ENCODE measurements at regions not wholly inside any gene's neighbourhood (a gene's known extent, or its start where the extent isn't known, plus 50 kb on each side); places are given as distances from the start of the nearest gene placed in this dataset.

DNA sequence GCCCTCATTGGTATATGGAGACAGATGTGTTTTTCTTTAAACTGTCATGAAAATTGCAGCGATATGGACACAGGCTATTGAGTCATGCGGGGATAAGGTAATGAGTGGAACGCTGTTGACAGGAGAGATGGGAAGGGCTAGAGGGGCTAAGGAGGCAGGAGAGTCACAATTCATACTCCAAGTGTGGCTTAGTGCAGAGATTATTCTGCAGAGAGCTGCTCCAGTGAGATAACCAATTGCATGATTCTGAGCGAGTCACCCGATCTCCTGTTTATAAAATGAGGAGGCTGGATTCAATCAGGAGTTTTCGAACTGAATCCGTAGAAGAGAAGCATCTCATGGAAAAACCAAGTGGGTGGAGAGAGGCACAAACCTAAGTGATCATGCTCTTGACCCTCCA is 106.4 kb upstream of the PLEKHG7 start:
- ChIA-PET POLR2A (no interaction called here), CTCF (no interaction called here)
- BruUV-seq (replicated peaks), result no TSS peak

DNA sequence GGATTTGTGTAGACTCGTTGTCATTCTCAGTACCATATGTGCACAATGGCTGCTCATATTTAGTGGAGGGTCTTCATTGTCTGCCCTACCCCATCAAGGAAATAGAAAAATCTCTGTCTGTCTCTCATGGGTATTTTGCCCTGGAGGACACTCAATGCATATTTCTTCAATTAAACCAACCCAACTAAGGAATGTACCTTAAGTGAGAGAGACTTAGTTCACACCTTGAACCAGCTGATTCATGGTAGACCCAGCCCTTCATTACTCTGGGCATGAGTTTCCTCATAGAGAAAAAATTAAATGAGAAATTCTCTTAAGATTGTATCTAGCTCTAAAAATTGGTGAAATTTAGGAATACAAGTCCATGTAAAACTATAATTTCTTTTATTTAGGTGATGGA is 107.1 kb upstream of the PLEKHG7 start:
- DNase-seq, result no peak
- no peaks in the 10 kb centered on the region for H3K36me3 ChIP-seq (ENCODE audit: control insufficient read depth, insufficient read depth, low read length)
- no TSS peak for BruUV-seq (replicated peaks)
- H3K27me3 ChIP-seq (replicated peaks; ENCODE audit: control insufficient read depth, insufficient read depth, low read length), result no peaks in the 10 kb centered on the region
- Mint-ChIP-seq H3K9me3 (ENCODE audit: unreplicated experiment) (peaks cover 23% of the 10 kb centered on the region), H3K27me3 (ENCODE audit: insufficient read depth, unreplicated experiment) (no peaks in the 10 kb centered on the region), H3K4me1 (ENCODE audit: low read depth, unreplicated experiment) (peaks cover 6% of the 10 kb centered on the region), H3K36me3 (ENCODE audit: insufficient read depth, unreplicated experiment) (peaks cover 6% of the 10 kb centered on the region), H3K4me3 (ENCODE audit: unreplicated experiment) (no peak overlapping the region), H3K27ac (ENCODE audit: unreplicated experiment) (no peak overlapping the region)
- no peak overlapping the region for H3K4me3 ChIP-seq (ENCODE audit: low read depth, low read length)
- intact Hi-C loops (cut with micrococcal nuclease; ENCODE audit: unreplicated experiment), result no loop called here
- TF ChIP-seq, protein P1, sequence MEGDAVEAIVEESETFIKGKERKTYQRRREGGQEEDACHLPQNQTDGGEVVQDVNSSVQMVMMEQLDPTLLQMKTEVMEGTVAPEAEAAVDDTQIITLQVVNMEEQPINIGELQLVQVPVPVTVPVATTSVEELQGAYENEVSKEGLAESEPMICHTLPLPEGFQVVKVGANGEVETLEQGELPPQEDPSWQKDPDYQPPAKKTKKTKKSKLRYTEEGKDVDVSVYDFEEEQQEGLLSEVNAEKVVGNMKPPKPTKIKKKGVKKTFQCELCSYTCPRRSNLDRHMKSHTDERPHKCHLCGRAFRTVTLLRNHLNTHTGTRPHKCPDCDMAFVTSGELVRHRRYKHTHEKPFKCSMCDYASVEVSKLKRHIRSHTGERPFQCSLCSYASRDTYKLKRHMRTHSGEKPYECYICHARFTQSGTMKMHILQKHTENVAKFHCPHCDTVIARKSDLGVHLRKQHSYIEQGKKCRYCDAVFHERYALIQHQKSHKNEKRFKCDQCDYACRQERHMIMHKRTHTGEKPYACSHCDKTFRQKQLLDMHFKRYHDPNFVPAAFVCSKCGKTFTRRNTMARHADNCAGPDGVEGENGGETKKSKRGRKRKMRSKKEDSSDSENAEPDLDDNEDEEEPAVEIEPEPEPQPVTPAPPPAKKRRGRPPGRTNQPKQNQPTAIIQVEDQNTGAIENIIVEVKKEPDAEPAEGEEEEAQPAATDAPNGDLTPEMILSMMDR (IDR thresholded peaks at IDR 0.05; ENCODE audit: insufficient read depth in 1 of 2, low read depth in 1 of 2, low read length in 1 of 2, severe bottlenecking in 1 of 2, unreplicated experiment in 1 of 2), result no peak
- H3K4me1 ChIP-seq, result no peaks in the 10 kb centered on the region
- H3K9me3 ChIP-seq, result peaks cover 11% of the 10 kb centered on the region
- CTCF ChIA-PET, result no interaction called here
- POLR2A ChIA-PET, result no interaction called here

More for the DNA sequence above, 106.4 kb upstream of the PLEKHG7 start:
- H3K9me3 Mint-ChIP-seq (ENCODE audit: unreplicated experiment), result peaks cover 30% of the 10 kb centered on the region
- H3K4me1 ChIP-seq, result no peaks in the 10 kb centered on the region
- H3K9me3 ChIP-seq, result peaks cover 11% of the 10 kb centered on the region
- H3K27ac Mint-ChIP-seq (ENCODE audit: unreplicated experiment), result no peak overlapping the region
- no peak for DNase-seq
- H3K27me3 ChIP-seq (replicated peaks; ENCODE audit: control insufficient read depth, insufficient read depth, low read length), result no peaks in the 10 kb centered on the region
- H3K4me1 Mint-ChIP-seq (ENCODE audit: low read depth, unreplicated experiment), result peaks cover 6% of the 10 kb centered on the region
- TF ChIP-seq, protein P1 (IDR thresholded peaks at IDR 0.05; ENCODE audit: insufficient read depth in 1 of 2, low read depth in 1 of 2, low read length in 1 of 2, severe bottlenecking in 1 of 2, unreplicated experiment in 1 of 2), result no peak
- no peaks in the 10 kb centered on the region for H3K27me3 Mint-ChIP-seq (ENCODE audit: insufficient read depth, unreplicated experiment)
- no peaks in the 10 kb centered on the region for H3K36me3 ChIP-seq (ENCODE audit: control insufficient read depth, insufficient read depth, low read length)
- H3K4me3 Mint-ChIP-seq (ENCODE audit: unreplicated experiment), result no peak overlapping the region
- peaks cover 6% of the 10 kb centered on the region for H3K36me3 Mint-ChIP-seq (ENCODE audit: insufficient read depth, unreplicated experiment)
- intact Hi-C loops (cut with micrococcal nuclease; ENCODE audit: unreplicated experiment), result no loop called here
- no peak overlapping the region for H3K4me3 ChIP-seq (ENCODE audit: low read depth, low read length)

DNA sequence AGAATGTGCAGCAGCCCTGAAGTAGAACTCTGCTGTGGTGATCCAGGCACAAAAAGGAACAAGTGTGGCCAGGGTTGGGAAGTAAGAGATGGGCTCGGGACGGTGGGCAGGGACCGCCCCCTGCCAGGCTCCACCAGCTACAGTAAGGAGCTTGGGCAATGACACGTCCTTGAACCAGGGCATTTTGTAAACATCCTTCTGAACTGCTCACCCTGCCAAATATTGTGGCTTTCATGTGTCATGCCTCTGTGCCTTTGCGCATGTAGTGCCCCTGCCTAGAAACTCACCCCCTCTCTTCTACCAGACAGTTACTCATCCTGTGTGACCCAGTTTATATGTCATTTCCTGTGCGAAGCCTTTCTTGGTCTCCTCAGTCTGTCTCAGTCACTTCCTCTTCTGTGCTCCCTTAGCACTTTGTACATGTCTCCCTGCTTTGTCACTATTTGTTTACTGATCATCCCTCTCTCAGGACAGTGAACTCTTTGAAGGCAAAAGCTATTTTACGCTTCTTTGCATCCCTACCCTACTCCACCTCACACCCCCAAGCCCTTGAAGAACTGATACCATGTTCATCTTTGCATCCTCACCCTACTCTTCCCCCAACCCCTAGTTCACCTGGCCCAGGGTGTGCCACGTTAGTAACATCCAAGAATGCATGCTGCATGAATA is 108.9 kb upstream of the PLEKHG7 start:
- Histone ChIP-seq H3K4me3 (ENCODE audit: low read depth, low read length) (no peak overlapping the region), H3K36me3 (ENCODE audit: control insufficient read depth, insufficient read depth, low read length) (no peaks in the 10 kb centered on the region), H3K27me3 (replicated peaks; ENCODE audit: control insufficient read depth, insufficient read depth, low read length) (no peaks in the 10 kb centered on the region), H3K9me3 (no peaks in the 10 kb centered on the region), H3K4me1 (no peaks in the 10 kb centered on the region)
- no TSS peak for BruUV-seq (replicated peaks)
- Mint-ChIP-seq H3K4me1 (ENCODE audit: low read depth, unreplicated experiment) (peaks cover 6% of the 10 kb centered on the region), H3K4me3 (ENCODE audit: unreplicated experiment) (no peak overlapping the region), H3K9me3 (ENCODE audit: unreplicated experiment) (peaks cover 8% of the 10 kb centered on the region), H3K36me3 (ENCODE audit: insufficient read depth, unreplicated experiment) (peaks cover 6% of the 10 kb centered on the region), H3K27ac (ENCODE audit: unreplicated experiment) (no peak overlapping the region), H3K27me3 (ENCODE audit: insufficient read depth, unreplicated experiment) (peaks cover 2% of the 10 kb centered on the region)
- CTCF ChIA-PET, result no interaction called here
- intact Hi-C loops (cut with micrococcal nuclease; ENCODE audit: unreplicated experiment), result no loop called here
- DNase-seq, result no peak
- POLR2A ChIA-PET, result no interaction called here
- TF ChIP-seq, protein P1 (IDR thresholded peaks at IDR 0.05; ENCODE audit: insufficient read depth in 1 of 2, low read depth in 1 of 2, low read length in 1 of 2, severe bottlenecking in 1 of 2, unreplicated experiment in 1 of 2), result no peak

All from Caco-2 (cell line).